Activated T-cell treated with anti-CD3 and anti-CD28 coated beads, Interleukin-2, amount 50 U/mL, for 24 hours (primary cell): ENCODE measurements at regions not wholly inside any gene's neighbourhood (a gene's known extent, or its start where the extent isn't known, plus 50 kb on each side); places are given as distances from the start of the nearest gene placed in this dataset.
"Not testable (repeated sequence)": the region's sequence is repeated elsewhere in the genome, so short reads cannot be mapped to it uniquely, and the experiment has no call there.

Experiments
- DNase-seq: peaks from one replicate; pipeline ENCODE4 v3.0.0-alpha.2; 2020
- H3K27ac Mint-ChIP-seq: 2 replicates; pipeline ENCODE4 v1.8.0; 2020; ENCODE audit warnings: mild to moderate bottlenecking, mixed read lengths
- H3K27me3 Mint-ChIP-seq: 2 replicates; pipeline ENCODE4 v1.8.0; 2020; ENCODE audit warnings: mixed read lengths
- H3K36me3 Mint-ChIP-seq: 2 replicates; pipeline ENCODE4 v1.8.0; 2020; ENCODE audit warnings: low read depth, mixed read lengths
- H3K4me1 Mint-ChIP-seq: 2 replicates; pipeline ENCODE4 v1.8.0; 2020; ENCODE audit warnings: low read depth, mixed read lengths
- H3K4me3 Mint-ChIP-seq: 2 replicates; pipeline ENCODE4 v1.8.0; 2020; ENCODE audit warnings: mild to moderate bottlenecking, moderate library complexity, mixed read lengths
- H3K9me3 Mint-ChIP-seq: 2 replicates; pipeline ENCODE4 v1.8.0; 2020; ENCODE audit warnings: mixed read lengths

DNA sequence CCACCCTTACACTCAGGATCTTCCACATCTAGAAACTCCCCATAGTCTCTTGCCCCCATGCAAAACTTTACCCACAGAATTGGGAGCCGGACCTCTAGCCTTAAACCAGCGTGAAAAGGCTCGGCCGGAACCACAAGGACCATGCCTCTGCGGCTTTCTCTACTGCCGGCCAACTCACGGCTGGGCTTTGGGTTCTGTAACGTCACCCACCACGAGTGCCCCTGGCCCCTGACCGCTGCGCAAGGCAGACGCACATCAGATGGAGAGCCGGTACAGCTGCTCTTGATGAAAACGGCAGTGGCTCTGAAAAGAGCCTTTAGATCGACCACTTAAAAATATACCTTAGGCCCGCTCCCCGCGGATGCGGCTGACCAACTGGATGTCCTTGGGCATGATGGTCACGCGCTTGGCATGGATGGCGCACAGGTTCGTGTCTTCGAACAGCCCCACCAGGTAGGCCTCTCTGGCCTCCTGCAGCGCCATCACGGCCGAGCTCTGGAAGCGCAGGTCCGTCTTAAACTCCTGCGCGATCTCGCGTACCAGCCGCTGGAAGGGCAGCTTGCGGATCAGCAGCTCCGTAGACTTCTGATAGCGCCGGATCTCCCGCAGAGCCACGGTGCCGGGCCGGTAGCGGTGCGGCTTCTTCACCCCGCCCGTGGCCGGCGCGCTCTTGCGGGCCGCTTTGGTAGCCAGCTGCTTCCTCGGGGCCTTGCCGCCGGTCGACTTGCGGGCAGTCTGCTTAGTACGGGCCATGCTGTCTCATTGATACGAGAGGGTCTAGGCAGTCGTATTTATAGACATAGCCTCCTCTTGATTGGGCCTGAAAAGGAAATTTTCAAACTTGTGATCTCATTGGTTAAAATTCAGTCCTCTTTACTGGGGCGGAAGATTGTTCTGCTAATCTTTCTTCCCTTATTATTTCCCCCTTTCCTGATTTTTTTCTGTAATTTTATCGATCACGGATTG lies 66.3 kb downstream of the FAM72C start:
- H3K36me3 Mint-ChIP-seq, H3K27me3 Mint-ChIP-seq, H3K4me1 Mint-ChIP-seq, H3K9me3 Mint-ChIP-seq, H3K27ac Mint-ChIP-seq: not testable (repeated sequence)
- peak overlapping the region; percentile 69 for H3K4me3 Mint-ChIP-seq
- DNase-seq: peak; percentile 60

DNA sequence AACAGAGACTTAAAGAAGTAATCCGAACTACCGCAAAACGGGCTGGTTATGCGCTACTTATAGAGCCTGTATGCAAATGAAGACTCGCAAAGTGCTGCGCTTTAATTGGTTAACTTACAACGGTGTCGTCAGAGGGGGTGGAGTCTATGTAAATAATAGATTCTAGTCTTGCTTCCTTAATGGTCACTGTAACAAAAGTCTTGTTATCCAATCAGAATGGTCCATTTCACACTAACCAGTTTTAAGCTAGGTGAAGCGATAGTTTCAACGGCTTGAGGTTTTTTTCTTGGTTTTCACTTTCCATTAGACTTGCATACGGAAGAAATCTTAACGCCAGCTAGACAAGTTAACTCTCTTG lies 67.2 kb downstream of the FAM72C start:
- H3K4me3 Mint-ChIP-seq: peak overlapping the region; percentile 33
- not testable (repeated sequence) for H3K27ac Mint-ChIP-seq, H3K4me1 Mint-ChIP-seq

DNA sequence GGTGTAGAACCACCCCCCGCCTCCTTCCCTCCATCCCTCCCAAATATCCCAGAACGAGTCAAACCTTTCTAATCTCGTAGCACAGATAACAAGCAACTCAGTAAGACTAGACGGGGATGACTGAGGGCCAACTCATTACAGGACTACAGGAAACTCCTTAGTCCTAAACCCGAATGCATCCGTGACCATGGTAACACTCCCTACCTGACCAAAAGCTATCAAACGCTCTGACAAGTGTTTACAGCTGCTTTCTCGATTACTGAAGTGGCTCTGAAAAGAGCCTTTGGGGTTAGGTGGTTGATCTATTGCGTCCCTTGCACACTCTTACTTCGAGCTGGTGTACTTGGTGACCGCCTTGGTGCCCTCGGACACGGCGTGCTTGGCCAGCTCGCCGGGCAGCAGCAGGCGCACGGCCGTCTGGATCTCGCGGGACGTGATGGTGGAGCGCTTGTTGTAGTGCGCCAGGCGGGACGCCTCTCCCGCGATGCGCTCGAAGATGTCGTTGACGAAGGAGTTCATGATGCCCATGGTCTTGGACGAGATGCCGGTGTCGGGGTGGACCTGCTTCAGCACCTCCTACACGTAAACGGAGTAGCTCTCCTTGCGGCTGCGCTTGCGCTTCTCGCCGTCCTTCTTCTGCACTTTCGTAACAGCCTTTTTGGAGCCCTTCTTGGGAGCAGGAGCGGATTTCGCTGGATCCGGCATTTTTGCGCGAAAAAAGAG lies 67.7 kb downstream of the FAM72C start:
- not testable (repeated sequence) for H3K9me3 Mint-ChIP-seq, H3K27ac Mint-ChIP-seq, H3K4me1 Mint-ChIP-seq, H3K36me3 Mint-ChIP-seq, H3K27me3 Mint-ChIP-seq
- H3K4me3 Mint-ChIP-seq: peak overlapping the region; percentile 33
- peak; percentile 30 for DNase-seq

More for the DNA sequence above, 67.2 kb downstream of the FAM72C start:
- not testable (repeated sequence) for DNase-seq, H3K36me3 Mint-ChIP-seq, H3K9me3 Mint-ChIP-seq, H3K27me3 Mint-ChIP-seq

DNA sequence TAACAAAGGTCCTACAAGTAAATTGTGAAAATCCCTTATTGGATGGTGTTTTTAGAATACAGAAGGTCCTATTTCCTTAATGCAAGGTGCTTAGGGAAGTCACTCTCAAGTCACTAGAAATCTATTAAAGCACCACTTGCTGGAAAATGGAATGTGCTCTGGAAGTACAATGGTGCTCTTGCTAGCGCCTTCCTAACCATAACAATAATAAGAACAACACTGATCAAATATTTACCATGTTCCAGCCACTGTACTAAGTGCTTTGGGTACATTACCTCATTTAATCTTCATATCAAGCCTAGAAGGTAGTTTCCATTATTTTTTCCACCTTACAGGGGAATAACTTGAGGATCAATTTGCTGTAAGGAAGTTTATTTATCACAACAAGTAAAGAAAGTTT lies 75.4 kb downstream of the FAM72C start:
- not testable (repeated sequence) for H3K4me1 Mint-ChIP-seq, H3K4me3 Mint-ChIP-seq, H3K36me3 Mint-ChIP-seq, H3K27ac Mint-ChIP-seq, DNase-seq, H3K9me3 Mint-ChIP-seq, H3K27me3 Mint-ChIP-seq

DNA sequence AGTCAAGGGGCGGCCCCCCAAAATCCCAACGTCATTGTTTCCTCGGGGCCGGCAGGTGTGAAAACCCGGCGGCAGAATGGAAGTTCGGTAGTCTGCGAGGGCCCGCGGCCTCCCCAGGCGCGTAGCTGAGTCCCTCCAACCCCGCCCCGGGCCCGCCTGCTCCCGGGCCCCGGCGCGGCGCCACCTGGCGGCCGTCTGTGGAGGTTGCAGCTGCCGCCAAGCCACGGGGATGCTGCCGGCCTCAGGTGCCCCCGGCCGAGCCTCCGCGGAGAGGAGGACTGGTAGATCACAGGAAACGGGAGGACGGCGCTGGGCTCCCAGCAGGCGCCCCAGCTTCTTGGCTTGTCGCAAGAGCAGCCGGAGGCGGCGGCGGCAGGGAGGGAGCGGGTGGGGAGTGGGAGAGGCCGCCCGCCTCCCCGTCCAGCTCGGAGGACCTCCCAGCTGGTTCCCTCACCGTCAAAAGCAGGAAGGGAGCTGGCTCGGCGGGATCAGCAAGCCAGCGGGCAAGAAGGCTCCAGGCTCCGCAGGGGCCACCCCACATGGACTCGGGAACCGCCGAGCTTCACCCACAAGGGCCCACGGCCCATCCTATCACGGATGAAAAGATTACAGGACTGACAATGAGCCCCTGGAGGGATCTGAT lies 86.7 kb downstream of the FAM72C start:
- H3K4me1 Mint-ChIP-seq, H3K36me3 Mint-ChIP-seq, H3K27me3 Mint-ChIP-seq, H3K27ac Mint-ChIP-seq, H3K9me3 Mint-ChIP-seq: not testable (repeated sequence)
- peak overlapping the region; percentile 33 for H3K4me3 Mint-ChIP-seq
- DNase-seq: peak; percentile 87

DNA sequence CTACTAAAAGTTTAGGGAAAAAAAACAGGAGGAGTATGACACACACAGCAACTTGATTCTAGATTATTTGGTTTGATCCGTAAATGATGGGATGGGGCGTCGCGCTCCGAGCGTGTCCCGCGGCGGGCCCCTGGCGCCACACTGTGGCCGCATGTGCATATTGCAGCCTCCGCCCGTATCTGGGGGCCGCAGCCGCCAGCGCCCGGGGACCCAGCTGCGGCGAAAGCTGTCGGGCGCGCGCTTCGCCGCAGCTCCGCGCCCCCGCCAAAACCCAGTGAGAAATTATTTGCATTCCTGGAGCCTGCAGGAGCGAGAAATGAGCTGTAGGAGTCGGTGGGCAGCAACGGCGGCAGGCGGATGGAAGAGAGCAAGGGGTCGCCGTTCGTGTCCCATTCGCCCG lies 87.3 kb downstream of the FAM72C start:
- H3K27me3 Mint-ChIP-seq, H3K27ac Mint-ChIP-seq, H3K9me3 Mint-ChIP-seq, H3K36me3 Mint-ChIP-seq, H3K4me1 Mint-ChIP-seq: not testable (repeated sequence)
- peak overlapping the region; percentile 51 for H3K4me3 Mint-ChIP-seq
- DNase-seq: peak; percentile 77

DNA sequence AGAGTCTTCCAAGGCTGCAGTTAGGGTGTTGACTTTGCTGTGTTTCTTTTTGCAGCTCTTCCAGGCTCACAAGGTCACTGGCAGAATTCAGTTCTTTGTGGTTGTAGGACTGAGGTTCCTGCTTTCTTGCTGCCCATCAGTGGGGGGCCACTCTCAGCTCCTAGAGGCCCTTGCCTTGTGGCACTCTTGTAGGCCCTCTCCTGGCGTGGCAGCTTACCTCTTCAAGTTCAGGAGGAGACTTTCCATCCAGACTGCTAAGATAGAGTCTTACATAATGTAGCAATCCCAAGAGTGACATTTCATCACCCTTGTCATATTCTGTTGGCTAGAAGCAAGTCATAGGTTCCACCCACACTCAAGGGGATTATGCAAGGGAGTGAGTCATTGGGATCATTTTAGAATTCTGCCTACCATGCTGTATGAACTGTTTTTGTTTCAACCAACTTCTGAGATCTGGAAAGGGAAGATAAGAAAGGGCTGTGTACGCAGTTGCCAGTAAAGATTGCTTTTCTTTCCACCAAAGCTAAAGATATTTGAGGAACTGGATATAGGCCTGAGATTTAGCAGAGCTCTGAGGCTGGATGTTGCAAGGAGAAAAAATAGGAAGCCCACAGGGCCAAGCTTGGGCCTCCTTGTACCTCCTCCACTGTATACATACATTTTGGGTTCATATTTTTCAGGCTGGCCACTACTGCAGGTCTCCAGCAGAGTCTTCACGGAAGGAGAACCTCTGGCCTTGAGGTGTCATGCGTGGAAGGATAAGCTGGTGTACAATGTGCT lies 91.8 kb downstream of the FAM72C start:
- not testable (repeated sequence) for H3K9me3 Mint-ChIP-seq, H3K4me3 Mint-ChIP-seq, H3K27ac Mint-ChIP-seq, H3K4me1 Mint-ChIP-seq, DNase-seq, H3K27me3 Mint-ChIP-seq, H3K36me3 Mint-ChIP-seq

DNA sequence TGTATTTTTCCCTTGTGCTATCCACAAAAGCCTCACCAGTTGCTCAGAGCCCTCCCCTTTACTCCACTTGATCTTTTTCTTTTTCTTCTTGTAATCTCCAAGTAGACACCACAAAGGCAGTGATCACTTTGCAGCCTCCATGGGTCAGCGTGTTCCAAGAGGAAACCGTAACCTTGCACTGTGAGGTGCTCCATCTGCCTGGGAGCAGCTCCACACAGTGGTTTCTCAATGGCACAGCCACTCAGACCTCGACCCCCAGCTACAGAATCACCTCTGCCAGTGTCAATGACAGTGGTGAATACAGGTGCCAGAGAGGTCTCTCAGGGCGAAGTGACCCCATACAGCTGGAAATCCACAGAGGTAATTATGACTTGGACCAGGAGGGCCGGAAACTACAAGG lies 95.8 kb downstream of the FAM72C start:
- H3K4me1 Mint-ChIP-seq, H3K9me3 Mint-ChIP-seq, DNase-seq, H3K27ac Mint-ChIP-seq, H3K4me3 Mint-ChIP-seq, H3K36me3 Mint-ChIP-seq, H3K27me3 Mint-ChIP-seq: not testable (repeated sequence)

DNA sequence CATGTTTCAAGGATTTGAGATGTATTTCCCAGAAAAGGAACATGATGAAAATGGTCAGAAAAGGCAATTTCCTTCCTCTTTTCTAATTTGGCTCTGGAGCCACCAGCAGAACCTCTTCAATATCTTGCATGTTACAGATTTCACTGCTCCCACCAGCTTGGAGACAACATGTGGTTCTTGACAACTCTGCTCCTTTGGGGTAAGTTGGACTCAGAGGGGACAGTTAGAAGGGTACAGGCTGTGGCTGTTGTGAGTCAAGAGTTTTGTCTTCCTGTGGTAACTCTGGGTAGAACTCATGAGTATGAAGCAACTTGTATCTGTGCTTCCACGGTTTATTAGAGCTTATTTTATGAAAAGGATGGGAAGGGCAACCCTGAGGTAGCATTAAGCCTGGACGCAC lies 97.2 kb downstream of the FAM72C start:
- H3K9me3 Mint-ChIP-seq, DNase-seq, H3K36me3 Mint-ChIP-seq, H3K27ac Mint-ChIP-seq, H3K4me3 Mint-ChIP-seq, H3K27me3 Mint-ChIP-seq, H3K4me1 Mint-ChIP-seq: not testable (repeated sequence)

DNA sequence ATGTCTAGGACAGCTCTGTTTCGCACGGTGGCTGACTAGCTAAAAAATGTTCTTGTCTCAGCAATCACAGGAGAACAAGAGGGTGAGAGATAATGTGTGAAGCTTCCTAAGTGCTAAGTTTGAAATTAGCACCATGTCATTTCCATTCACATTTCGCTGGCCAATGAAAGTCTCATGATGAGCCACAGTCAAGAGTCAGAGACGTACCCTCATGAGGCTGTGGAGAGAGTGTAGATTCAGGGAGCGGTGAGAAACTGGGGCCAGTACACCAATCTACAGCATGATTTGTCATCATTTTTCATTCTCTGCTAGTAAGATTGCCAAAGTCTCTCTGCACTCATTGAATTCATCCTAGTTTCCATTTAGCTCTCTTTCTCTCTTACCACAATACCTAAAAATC lies 98.1 kb downstream of the FAM72C start:
- H3K27me3 Mint-ChIP-seq, H3K9me3 Mint-ChIP-seq, H3K4me3 Mint-ChIP-seq, H3K4me1 Mint-ChIP-seq, H3K27ac Mint-ChIP-seq, H3K36me3 Mint-ChIP-seq, DNase-seq: not testable (repeated sequence)

DNA sequence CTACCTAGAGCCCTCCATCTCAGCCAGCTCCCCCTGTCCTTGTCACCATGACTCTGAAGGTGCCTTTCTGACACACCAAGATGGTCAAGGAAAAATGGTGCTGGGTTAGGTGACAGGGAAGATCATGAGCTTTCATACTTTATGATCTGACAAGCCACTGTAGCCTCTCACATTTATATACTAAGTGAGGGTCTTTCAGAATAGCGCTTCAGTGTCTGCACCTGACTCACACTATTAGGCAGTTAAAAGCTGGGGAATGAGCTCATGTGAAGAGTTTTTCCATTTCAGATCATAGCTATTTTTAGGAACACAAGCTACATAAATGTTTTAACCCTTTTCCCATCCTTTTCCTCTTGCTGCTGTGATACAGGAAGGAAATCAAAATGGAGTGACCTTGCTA lies 101.4 kb downstream of the FAM72C start:
- not testable (repeated sequence) for H3K4me1 Mint-ChIP-seq, H3K27ac Mint-ChIP-seq, H3K9me3 Mint-ChIP-seq, H3K27me3 Mint-ChIP-seq, H3K4me3 Mint-ChIP-seq, H3K36me3 Mint-ChIP-seq, DNase-seq

DNA sequence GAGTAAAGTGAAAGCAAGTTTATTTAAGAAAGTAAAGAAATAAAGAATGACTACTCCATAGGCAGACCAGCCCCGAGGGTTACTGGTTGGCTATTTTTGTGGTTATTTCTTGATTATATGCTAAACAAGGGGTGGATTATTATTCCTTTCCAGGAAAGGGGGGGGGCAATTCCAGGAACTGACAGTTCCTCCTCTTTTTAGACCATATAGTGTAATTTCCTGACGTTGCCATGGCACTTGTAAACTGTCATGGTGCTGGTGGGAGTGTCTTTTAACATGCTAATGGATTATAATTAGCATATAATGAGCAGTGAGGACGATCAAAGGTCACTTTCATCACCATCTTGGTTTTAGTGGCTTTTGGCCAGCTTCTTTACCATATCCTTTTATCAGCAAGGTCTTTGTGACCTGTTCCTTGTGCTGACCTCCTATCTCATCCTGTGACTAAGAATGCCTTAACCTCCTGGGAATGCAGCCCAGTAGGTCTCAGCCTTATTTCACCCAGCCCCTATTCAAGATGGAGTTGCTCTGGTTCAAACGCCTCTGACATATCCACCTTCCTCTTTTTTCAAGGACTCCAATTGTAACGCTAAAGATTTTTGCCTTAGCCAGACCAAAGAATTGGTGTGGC lies 104.1 kb downstream of the FAM72C start:
- H3K27ac Mint-ChIP-seq, DNase-seq, H3K4me3 Mint-ChIP-seq, H3K27me3 Mint-ChIP-seq, H3K36me3 Mint-ChIP-seq, H3K9me3 Mint-ChIP-seq, H3K4me1 Mint-ChIP-seq: not testable (repeated sequence)

DNA sequence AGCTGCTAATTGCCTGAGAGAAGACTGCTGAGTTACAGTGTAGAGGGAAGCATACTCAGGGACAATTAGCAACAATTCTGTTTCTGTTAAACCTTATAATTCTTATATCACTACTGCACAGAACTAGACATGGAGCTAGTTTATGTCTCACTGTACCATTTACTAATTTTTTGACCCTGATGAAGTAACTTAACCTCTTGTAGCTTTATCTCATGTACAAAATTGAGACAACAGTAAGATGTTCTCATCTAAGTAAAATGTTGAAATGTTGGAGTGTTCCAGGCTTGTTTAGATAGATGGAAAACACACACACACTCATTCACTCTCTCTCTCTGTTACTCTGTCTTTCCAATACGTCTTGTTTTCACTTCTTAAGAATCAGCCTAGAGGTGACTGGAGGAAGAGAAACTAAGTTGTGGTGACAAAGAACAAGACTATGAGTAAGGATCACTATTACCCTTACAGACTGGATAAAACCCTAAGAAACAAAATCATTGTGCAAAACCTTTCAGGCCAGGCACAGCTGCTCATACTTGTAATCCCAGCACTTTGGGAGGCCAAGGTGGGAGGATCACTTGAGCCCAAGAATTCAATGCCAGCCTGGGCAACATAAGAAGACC lies 107.8 kb downstream of the FAM72C start:
- H3K27ac Mint-ChIP-seq, DNase-seq, H3K9me3 Mint-ChIP-seq, H3K36me3 Mint-ChIP-seq, H3K4me1 Mint-ChIP-seq, H3K4me3 Mint-ChIP-seq, H3K27me3 Mint-ChIP-seq: not testable (repeated sequence)

DNA sequence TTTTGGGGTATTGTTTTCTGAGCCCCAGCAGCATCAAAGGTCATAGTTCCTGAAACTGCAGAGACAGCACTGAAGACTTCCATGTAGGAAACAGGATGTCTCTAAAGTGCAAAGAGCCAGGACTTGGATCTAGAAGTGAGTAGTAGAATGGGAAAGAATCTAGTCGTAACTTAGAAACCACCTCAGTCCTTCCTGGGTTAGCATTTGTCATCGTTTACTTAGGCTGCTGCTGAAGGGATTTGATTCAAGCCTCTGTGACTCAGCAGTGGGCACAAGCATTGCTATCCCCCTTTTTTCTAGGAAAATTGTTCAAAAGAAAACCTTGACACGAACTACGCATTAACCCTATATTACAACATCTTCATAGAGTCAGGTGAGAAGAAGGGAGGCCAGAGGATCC lies 109.1 kb downstream of the FAM72C start:
- H3K27me3 Mint-ChIP-seq, H3K4me3 Mint-ChIP-seq, H3K4me1 Mint-ChIP-seq, DNase-seq, H3K36me3 Mint-ChIP-seq, H3K27ac Mint-ChIP-seq, H3K9me3 Mint-ChIP-seq: not testable (repeated sequence)
